ENCODE measurements at regions not wholly inside any gene's neighbourhood (a gene's known extent, or its start where the extent isn't known, plus 50 kb on each side); places are given as distances from the start of the nearest gene placed in this dataset.
"Not testable (repeated sequence)": the region's sequence is repeated elsewhere in the genome, so short reads cannot be mapped to it uniquely, and the experiment has no call there.

DNA sequence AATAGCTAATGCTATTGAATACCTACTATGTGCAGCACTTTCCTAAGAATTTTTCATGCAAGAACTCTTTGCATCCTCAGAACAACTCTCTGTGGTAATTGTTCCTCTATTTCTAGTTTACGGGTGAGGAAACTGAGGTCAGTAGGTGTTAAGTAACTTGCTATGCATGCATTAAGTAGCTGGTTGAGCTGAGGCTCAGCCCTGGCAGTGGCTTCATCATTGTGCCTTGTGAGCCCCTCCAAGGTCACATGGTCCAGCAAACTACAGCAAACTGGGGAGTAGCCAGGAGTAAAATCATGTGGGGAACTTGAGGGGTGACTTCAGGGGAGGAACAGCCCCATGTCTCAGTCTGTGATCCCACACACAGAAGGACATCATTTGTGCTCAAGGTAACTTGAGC, 365.2 kb downstream of the BCL2L11 start:
- TF ChIP-seq POLR2AphosphoS5 (IDR thresholded peaks at IDR 0.05; ENCODE audit: low read depth, low read length); REST (IDR thresholded peaks at IDR 0.05; ENCODE audit: insufficient read depth in 1 of 2, low read depth in 2 of 2, low read length in 1 of 2): not testable (repeated sequence)
- TF ChIP-seq, protein P1, sequence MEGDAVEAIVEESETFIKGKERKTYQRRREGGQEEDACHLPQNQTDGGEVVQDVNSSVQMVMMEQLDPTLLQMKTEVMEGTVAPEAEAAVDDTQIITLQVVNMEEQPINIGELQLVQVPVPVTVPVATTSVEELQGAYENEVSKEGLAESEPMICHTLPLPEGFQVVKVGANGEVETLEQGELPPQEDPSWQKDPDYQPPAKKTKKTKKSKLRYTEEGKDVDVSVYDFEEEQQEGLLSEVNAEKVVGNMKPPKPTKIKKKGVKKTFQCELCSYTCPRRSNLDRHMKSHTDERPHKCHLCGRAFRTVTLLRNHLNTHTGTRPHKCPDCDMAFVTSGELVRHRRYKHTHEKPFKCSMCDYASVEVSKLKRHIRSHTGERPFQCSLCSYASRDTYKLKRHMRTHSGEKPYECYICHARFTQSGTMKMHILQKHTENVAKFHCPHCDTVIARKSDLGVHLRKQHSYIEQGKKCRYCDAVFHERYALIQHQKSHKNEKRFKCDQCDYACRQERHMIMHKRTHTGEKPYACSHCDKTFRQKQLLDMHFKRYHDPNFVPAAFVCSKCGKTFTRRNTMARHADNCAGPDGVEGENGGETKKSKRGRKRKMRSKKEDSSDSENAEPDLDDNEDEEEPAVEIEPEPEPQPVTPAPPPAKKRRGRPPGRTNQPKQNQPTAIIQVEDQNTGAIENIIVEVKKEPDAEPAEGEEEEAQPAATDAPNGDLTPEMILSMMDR (IDR thresholded peaks at IDR 0.05), result not testable (repeated sequence)
